ENCODE measurements at regions not wholly inside any gene's neighbourhood (a gene's known extent, or its start where the extent isn't known, plus 50 kb on each side); places are given as distances from the start of the nearest gene placed in this dataset.
"Not testable (repeated sequence)": the region's sequence is repeated elsewhere in the genome, so short reads cannot be mapped to it uniquely, and the experiment has no call there.

GRCh38 chr17:54626146-54626703 is 274.4 kb upstream of the TOM1L1 start:
- POLR2A ChIA-PET, result no interaction called here
- CTCF ChIA-PET (ENCODE audit: low intra/inter-chr PET ratio, low total read pairs), result no interaction called here
- ATAC-seq (no peak), FAIRE-seq (no peak), DNase-seq (ENCODE audit: low spot score) (no peak)
- H3K4me2 ChIP-seq (ENCODE audit: low read depth, low read length), result no peak overlapping the region
- no peak overlapping the region for H3K27ac ChIP-seq (ENCODE audit: extremely low read length, insufficient read depth, low read length)
- no peaks in the 10 kb centered on the region for H3K27me3 ChIP-seq (ENCODE audit: control insufficient read depth in 1 of 2, insufficient read depth in 2 of 2, low read length in 2 of 2)
- no peaks in the 10 kb centered on the region for H4K20me1 ChIP-seq (ENCODE audit: insufficient read depth, low read length)
- no TSS peak for BruUV-seq (replicated peaks)
- H2AFZ ChIP-seq (ENCODE audit: low read length), result no peak overlapping the region
- TF ChIP-seq ZNF639 (CRISPR knock-in tag; conservative IDR thresholded peaks at IDR 0.05), result no peak
- TF ChIP-seq, protein P1, sequence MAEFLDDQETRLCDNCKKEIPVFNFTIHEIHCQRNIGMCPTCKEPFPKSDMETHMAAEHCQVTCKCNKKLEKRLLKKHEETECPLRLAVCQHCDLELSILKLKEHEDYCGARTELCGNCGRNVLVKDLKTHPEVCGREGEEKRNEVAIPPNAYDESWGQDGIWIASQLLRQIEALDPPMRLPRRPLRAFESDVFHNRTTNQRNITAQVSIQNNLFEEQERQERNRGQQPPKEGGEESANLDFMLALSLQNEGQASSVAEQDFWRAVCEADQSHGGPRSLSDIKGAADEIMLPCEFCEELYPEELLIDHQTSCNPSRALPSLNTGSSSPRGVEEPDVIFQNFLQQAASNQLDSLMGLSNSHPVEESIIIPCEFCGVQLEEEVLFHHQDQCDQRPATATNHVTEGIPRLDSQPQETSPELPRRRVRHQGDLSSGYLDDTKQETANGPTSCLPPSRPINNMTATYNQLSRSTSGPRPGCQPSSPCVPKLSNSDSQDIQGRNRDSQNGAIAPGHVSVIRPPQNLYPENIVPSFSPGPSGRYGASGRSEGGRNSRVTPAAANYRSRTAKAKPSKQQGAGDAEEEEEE (CRISPR knock-in tag; IDR thresholded peaks at IDR 0.05; ENCODE audit: borderline replicate concordance), result no peak
- H3K4me1 ChIP-seq (ENCODE audit: insufficient read depth, low read length), result no peaks in the 10 kb centered on the region
- intact Hi-C loops (cut with micrococcal nuclease; ENCODE audit: unreplicated experiment) (no loop called here), in situ Hi-C loops (cut with HindIII; ENCODE audit: extremely low pct_ligation_motif_present, low pct_unique_long_range_greater_than_20kb) (no loop called here)
- H3K9me3 ChIP-seq (ENCODE audit: low read length), result no peaks in the 10 kb centered on the region
- H3K4me3 ChIP-seq (replicated peaks in 1 of 3; ENCODE audit: insufficient read depth in 1 of 3, low read depth in 2 of 3, low read length in 3 of 3), result no peak overlapping the region
- 2% methylated on average over 2 of the region's 2 CpGs for WGBS (ENCODE audit: low lambda C conversion rate)
- no peak overlapping the region for H3K9ac ChIP-seq (ENCODE audit: insufficient read depth, low read depth, low read length)
- H3K79me2 ChIP-seq (ENCODE audit: insufficient read depth, low read length), result no peaks in the 10 kb centered on the region
- no peaks in the 10 kb centered on the region for H3K36me3 ChIP-seq (replicated peaks in 1 of 2; ENCODE audit: control insufficient read depth in 1 of 2, insufficient read depth in 2 of 2, low read length in 2 of 2)

GRCh38 chr17:54639426-54639825 is 261.2 kb upstream of the TOM1L1 start:
- POLR2A ChIA-PET; H3K4me2 ChIP-seq (ENCODE audit: low read depth, low read length); H3K79me2 ChIP-seq (ENCODE audit: insufficient read depth, low read length); CTCF ChIA-PET (ENCODE audit: low intra/inter-chr PET ratio, low total read pairs); H3K36me3 ChIP-seq (replicated peaks in 1 of 2; ENCODE audit: control insufficient read depth in 1 of 2, insufficient read depth in 2 of 2, low read length in 2 of 2); BruUV-seq (replicated peaks); H3K4me3 ChIP-seq (replicated peaks in 1 of 3; ENCODE audit: insufficient read depth in 1 of 3, low read depth in 2 of 3, low read length in 3 of 3); H4K20me1 ChIP-seq (ENCODE audit: insufficient read depth, low read length); in situ Hi-C loops (cut with HindIII; ENCODE audit: extremely low pct_ligation_motif_present, low pct_unique_long_range_greater_than_20kb); H3K27ac ChIP-seq (ENCODE audit: extremely low read length, insufficient read depth, low read length); intact Hi-C loops (cut with micrococcal nuclease; ENCODE audit: unreplicated experiment); H2AFZ ChIP-seq (ENCODE audit: low read length); FAIRE-seq; H3K27me3 ChIP-seq (ENCODE audit: control insufficient read depth in 1 of 2, insufficient read depth in 2 of 2, low read length in 2 of 2); DNase-seq (ENCODE audit: low spot score); ATAC-seq; H3K4me1 ChIP-seq (ENCODE audit: insufficient read depth, low read length); H3K9ac ChIP-seq (ENCODE audit: insufficient read depth, low read depth, low read length): not testable (repeated sequence)
- peaks cover 27% of the 10 kb centered on the region for H3K9me3 ChIP-seq (ENCODE audit: low read length)
- 0% methylated on average over 2 of the region's 6 CpGs for WGBS (ENCODE audit: low lambda C conversion rate)
